HuH-7.5 (cell line): ENCODE measurements at regions not wholly inside any gene's neighbourhood (a gene's known extent, or its start where the extent isn't known, plus 50 kb on each side); places are given as distances from the start of the nearest gene placed in this dataset.
"Not testable (repeated sequence)": the region's sequence is repeated elsewhere in the genome, so short reads cannot be mapped to it uniquely, and the experiment has no call there.

Experiments
- DNase-seq: peaks from one replicate; pipeline ENCODE4 v3.0.0; 2011; ENCODE audit warnings: low spot score

DNA sequence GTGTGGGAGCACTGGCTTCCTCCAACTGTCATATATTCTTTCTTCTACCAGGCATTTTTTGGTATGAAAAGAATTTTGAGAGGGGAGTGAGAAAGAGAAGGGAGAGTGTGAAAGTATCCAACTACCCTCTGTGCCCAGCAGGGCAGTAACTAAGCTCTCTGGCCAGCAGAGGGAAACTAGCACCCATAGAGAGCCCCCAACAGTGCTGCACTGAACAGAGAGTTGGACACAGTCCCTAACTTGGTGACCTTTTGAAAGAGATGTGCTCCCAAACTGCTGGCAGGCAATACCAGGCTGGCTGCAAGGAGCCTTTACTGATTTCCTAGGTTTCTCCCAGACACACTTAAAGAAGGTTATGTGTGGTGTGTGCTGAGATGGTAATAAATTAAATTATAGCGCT, 118.8 kb upstream of the PBX1 start:
- DNase-seq: peak; percentile 22

DNA sequence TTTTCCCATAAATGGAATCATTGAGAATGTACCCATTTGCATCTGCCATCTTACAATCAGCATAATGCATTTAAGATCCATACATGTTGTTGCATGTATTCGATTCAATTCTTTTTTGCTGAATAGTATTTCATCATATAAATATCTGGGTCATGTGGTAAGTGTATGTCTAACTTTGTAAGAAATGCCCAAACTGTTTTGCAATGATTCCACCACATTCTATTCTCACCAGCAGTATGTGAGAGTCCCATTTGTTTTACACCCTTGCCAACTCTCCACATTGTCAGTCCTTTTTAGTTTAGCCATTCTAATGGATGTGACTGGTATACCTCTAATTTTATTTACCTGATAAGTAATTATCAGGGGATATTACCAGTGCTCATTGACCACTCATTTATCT, 115.8 kb upstream of the PBX1 start:
- no peak for DNase-seq

DNA sequence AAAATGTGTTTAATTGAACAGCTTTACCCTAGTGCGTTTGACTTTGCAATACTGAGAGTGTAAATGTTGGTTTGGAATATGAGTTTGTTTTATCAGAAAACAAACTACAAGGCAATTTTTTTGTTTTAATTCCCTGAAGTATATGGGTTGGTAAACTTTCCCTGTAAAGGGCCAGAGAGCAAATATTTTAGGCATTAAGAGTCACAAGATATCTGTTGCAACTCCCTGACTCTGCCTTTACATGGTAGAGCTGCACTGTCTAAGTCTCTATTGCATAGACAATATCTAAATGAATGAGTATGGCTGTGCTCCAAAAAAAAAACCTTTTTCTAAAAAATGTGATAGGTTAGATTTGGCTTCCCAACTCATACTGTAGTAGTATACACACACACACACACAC, 115.1 kb upstream of the PBX1 start:
- DNase-seq: no peak

DNA sequence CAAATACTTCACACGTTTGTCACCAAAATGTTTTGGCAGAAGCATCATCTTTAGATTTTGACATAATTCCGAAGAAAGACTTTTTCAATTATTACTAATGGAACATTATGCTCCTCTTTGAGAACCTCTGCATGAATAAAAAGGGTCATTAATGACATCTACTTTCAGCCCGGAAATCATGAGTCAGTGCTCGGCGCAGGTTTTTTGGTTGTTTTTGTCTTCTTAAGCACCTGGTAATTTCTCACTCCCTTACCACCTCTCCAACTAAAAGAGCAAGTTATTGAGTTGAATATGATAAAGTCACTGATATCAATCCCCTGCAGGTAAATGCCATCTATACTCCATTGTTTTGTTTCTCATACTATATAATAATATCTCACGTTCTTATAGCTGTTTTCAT, 113.0 kb upstream of the PBX1 start:
- DNase-seq: no peak

DNA sequence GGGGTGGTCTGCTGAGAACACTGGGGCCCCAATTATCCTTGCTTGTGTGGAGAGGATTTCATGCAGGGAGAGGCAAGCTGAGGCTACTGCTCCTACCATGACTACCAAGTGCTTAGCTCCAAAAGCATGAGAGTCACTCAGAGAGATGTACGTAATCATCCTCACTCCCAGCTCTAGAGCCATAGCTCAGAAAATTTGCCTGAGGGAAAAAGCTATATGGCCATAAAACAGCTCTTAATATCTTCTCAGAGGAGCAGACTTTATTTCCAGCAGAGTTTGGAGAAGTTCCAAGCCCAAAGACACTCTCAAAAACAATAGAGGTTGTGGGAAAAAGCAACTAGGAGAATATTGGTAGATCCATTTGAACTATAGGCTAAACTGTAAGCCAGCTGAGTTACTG, 106.4 kb upstream of the PBX1 start:
- no peak for DNase-seq

DNA sequence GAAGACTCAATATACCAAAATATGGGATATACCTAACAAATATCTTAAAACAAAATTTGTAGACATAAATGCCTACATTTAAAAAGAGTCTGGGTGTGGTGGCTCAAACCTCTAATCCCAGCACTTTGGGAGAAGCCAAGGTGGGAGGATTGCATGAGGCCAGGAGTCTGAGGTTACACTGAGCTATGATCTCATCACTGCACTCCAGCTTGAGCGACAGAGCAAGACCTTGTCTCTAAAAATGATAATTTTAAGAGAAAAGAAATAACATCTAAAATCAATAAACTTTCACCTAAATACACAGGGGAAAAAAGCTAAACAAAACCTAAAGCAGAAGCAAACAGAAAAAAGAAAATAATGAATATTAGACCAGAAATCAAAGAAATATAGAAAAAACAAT, 102.7 kb upstream of the PBX1 start:
- no peak for DNase-seq

DNA sequence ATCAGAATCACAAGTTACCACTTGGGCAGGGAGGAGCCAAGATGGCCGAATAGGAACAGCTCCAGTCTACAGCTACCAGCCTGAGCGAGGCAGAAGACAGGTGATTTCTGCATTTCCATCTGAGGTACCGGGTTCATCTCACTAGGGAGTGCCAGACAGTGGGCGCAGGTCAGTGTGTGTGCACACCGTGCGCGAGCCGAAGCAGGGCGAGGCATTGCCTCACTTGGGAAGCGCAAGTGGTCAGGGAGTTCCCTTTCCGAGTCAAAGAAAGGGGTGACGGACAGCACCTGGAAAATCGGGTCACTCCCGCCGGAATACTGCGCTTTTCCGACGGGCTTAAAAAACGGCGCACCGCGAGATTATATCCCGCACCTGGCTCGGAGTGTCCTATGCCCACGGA, 99.8 kb upstream of the PBX1 start:
- DNase-seq: not testable (repeated sequence)

DNA sequence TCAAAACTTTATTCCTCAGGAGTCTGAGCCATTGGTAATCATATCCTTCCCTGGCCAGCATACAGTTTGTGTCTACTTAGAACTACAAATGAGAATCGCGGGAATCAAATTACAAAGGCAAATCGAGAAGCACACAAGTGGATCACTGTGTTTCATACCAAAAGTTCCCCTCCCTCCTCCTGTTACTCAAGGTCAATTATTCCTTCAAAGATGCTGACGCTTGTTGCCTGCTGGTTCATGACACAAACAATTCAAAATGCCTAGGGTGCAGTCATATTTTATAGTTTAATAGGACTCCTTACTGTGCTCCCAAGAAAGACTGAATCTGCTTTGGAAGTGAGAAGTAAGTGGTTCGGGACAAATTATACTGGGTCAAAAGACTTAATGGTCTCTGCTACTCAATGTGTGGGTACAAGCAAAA, 93.0 kb upstream of the PBX1 start:
- no peak for DNase-seq

DNA sequence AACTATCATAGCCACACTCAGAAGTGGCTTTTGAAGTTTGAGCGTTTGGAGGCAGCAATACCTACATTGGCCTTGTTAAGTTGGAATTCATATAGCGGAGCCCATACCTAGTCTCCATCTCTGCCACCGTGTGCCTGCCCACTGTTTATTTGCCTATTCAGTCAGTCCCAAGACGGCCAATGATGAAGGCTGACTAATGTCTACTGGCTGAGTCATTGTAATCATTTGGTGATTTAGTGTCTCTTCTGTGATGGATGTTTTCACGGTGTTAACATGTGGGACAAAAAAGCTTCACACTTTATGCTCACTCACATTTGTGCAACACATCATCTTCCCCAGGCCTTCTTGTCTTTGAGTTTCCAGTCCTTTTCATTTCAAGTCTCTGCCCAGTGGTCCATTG, 92.6 kb upstream of the PBX1 start:
- DNase-seq: no peak

DNA sequence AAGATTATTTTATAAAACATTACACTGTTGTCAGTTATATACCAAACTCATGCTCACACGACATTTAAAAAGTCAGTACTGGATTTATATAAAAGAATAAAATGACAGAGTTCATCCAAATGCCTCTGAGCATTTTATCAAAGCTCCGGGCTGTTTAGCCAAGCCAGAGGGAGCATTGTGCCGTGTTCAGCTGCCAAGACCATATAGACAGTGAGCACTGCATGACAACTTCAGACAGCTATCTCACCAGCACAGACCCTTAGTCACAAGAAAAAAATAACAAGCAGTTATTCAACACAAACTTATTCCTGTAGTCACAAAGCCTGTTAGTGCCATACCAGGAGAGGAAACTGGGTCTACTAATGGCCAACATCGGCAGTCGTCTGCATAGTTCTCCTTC, 88.0 kb upstream of the PBX1 start:
- no peak for DNase-seq

DNA sequence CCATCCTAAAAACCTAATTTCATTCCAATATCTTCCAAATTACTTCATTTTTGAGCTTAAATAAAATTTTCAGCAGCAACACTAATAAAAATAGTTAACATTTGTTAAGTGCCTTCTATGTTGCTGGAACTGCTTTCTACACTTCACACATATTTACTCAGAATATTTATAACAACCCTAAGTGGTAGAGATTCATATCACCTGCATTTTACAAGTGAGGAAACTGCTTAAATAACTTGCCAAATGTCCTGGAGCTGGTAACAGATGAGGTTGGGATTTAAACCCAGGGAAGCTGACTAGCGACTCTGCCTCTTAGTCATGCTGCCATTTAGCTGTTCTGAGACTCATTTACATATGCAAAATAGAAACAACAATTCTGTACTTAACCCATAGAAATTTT, 86.1 kb upstream of the PBX1 start:
- DNase-seq: no peak

DNA sequence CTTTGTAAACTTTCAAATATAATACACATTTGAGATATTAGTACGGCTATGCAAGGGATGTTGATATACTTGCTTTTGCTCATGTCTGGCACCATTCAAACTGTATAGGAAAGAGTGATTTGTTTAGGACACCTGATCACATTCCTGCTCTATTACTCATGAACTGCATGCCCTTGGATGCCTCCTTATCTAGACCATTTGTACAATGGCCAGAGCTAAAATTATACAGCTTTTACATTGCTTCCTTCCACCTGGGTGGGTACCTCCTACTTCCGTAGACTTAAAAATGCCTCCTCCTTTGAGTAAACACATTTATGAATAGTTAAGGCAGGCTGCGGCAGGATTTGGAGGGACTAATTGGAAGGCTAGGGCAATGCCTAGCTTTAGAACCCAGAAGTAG, 85.4 kb upstream of the PBX1 start:
- peak; percentile 4 for DNase-seq

DNA sequence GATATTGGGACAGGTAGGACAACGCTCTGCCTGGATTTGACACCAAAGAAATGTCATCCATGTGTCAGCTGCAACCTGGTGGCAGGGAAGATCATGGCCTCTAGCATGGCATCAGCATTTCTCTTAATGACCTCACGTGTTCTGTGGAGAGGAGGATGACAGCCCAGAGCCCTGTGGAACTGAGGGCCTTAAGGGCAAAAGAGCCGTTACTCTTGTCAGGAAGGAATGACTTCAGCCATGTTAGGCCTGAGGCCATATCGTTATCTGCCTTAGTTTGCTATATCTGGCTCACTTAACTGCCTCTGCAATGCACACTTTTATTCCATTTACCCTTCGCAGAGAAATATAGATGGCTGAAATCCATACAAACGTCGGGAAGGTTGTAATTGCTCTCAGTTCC, 83.2 kb upstream of the PBX1 start:
- no peak for DNase-seq

DNA sequence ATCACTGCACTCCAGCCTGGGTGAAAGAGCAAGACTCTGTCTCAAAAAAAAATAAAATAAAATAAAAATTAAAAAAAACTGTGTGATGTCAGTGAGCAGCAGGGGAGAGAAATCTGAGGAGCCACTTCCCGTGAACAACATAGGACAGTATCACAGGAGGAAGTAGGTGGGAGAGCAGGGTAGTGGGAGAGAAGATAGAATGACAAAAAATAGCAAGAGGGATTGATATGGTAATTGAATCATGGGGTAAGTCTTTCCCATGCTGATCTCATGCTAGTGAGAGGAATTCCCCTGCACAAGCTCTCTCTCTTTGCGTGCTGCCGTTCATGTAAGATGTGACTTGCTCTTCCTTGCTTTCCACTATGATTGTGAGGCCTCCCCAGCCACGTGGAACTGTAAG, 81.6 kb upstream of the PBX1 start:
- DNase-seq: no peak

DNA sequence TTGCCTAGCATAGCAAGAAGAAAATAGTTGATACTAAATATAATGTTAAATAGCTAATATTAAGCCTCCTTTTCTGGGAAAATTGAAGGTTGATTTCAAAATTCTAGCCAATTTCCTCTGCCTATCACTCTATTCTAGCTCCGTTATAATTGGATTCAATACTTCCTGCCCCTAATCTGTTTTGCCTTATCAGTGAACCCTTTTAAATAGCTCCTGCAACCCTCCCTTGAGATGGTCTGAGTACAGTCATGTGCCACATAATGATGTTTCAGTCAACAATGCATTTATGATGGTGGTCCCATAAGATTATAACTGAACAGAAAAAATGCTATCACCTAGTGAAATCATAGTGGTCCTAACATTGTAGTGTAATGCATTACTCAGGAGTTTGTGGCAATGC, 79.7 kb upstream of the PBX1 start:
- no peak for DNase-seq

DNA sequence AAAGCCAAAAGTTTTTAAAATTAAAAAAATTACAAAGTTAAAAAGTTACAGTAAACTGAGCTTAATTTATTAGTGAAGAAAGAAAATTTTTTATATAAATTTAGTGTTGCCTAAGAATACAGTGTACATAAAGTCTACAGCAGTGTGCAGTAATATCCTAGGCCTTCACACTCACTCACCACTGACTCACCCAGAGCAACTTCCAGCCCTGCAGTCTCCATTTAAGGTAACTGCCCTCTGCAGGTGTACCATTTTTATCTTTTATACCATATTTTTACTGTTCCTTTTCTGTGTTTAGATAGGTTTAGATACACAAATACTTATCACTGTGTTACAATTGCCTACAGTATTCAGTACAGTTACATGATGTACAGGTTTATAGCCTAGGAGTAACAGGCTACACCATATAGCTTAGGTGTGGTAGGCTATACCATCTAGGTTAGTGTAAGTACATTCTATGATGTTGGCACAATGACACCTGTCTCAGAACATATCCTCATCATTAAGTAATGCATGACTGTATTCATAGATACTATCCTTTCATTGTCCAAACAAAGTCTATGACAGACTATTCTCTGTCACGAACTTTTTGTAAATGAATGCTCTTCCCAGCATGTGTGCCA, 78.6 kb upstream of the PBX1 start:
- no peak for DNase-seq

DNA sequence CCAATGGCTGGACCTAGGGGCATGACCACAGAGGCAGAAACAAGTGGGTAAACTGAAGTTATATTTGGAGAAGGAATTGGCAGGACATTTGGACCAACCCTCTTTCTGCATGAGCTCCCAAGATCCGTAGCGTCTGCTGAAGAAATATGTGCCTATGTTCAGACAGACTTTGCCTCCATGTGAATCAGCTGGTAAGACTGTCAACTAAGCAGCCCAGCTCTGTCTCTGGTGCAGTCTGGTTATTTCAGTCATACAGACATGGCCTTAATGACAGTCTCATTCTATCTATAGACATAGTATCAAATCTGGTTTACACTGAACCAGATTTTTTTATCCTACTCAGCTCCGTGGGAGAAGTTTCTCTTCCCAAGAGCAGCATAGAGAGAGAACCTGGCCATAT, 63.1 kb upstream of the PBX1 start:
- DNase-seq: no peak

DNA sequence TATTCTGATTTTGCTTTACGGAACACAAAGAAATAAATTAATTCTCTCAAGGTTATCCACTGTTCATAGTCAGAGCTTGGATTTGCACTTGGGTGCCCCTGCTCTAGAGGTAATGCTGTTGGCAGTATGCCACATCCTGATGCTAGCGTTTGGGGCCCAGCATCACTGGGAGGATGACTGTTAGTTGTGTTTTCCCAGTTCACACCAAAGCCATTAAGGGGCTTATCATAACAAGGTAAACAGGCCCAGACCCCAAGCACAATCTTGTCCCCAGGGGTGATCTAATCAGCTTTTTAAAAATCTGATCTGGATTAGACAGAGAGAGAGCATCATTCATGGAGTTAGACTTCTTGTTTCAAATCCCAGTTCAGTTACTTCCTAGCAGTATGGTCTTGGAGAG, 60.2 kb upstream of the PBX1 start:
- no peak for DNase-seq

DNA sequence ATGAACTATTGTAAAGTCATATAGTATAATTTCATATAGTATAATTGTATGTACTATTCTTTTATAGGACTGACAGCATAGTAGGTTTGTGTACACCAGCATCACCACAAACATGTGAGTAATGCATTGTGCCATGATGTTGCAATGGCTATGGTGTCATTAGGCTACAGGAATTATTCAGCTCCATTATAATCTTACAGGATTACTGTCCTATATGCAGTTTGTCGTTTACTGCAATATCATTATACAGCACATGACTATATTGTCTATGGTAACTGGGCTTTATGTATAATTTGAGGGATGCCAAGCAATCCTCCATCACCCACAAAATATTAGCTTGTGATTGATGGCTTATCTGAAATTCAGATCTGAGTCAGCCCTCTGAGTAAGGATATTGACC, 54.2 kb upstream of the PBX1 start:
- DNase-seq: no peak
